Lung (tissue), 11 donors: ENCODE measurements at regions not wholly inside any gene's neighbourhood (a gene's known extent, or its start where the extent isn't known, plus 50 kb on each side); places are given as distances from the start of the nearest gene placed in this dataset.

ENCODE experiments used
- ATAC-seq: fragments of 200-7000 bp; cut with Tn5 transposase; one replicate; pipeline ENCODE4 v1.9.1; 2020; ENCODE audit warnings: moderate number of reproducible peaks; ENCODE audit not compliant: insufficient read depth, low FRiP score
- DNase-seq, 3 donors: peaks; one replicate each; pipeline ENCODE4 v3.0.0-alpha.2; 2013 to 2017
- H3K27ac ChIP-seq, 2 donors: one replicate each; pipeline ENCODE4 v1.5.1; 2013; ENCODE audit warnings: mild to moderate bottlenecking in 2 of 2, moderate library complexity in 2 of 2, control low read depth in 1 of 2, inconsistent platforms in 1 of 2, low read depth in 1 of 2, low read length in 1 of 2
- H3K27me3 ChIP-seq, 3 donors: one replicate each; pipeline ENCODE4 v1.5.1; 2013; ENCODE audit warnings: low read length in 2 of 3; ENCODE audit not compliant: control insufficient read depth in 3 of 3, insufficient read depth in 3 of 3
- H3K36me3 ChIP-seq, 4 donors: one replicate each; pipeline ENCODE4 v1.5.1; 2013; ENCODE audit warnings: low read length in 4 of 4, mild to moderate bottlenecking in 1 of 4, moderate library complexity in 1 of 4; ENCODE audit not compliant: control insufficient read depth in 4 of 4, insufficient read depth in 4 of 4
- H3K4me1 ChIP-seq, 5 donors: one replicate each; pipeline ENCODE4 v1.5.1; 2013; ENCODE audit warnings: low read length in 5 of 5, mild to moderate bottlenecking in 2 of 5, moderate library complexity in 1 of 5; ENCODE audit not compliant: control insufficient read depth in 5 of 5, insufficient read depth in 5 of 5
- H3K4me3 ChIP-seq: one replicate; pipeline ENCODE4 v1.5.1; 2013; ENCODE audit warnings: mild to moderate bottlenecking, control low read depth, moderate library complexity
- H3K9ac ChIP-seq, 2 donors: one replicate each; pipeline ENCODE4 v1.5.1; 2013; ENCODE audit warnings: low read length in 2 of 2, control low read depth in 1 of 2; ENCODE audit not compliant: insufficient read depth in 1 of 2
- H3K9me3 ChIP-seq, 4 donors: one replicate each; pipeline ENCODE4 v1.5.1; 2013; ENCODE audit warnings: low read length in 3 of 4, mild to moderate bottlenecking in 1 of 4, moderate library complexity in 1 of 4; ENCODE audit not compliant: control insufficient read depth in 4 of 4, insufficient read depth in 3 of 4
- CTCF ChIP-seq: IDR thresholded peaks from 2 replicates; pipeline ENCODE4 v1.5.1; 2012; ENCODE audit warnings: mild to moderate bottlenecking; ENCODE audit errors: control extremely low read depth, extremely low read depth
- WGBS, 2 donors: extraction: QIAGEN DNeasy Blood & Tissue Kit; methylation state at CpG; one replicate each; pipeline ENCODE4 v1.1.7; 2013; 5-methylcytosine and 5-hydroxymethylcytosine counted together
- donor health status: control.
- donor health status: control.
- donor health status: Bipolar disorder and iron deficiency.
- donor health status: healthy.
- donor health status: DM: yes; HTN: yes; CAD: no.

- no peaks in the 10 kb centered on the region for H3K27me3 ChIP-seq
- no peak overlapping the region for H3K27ac ChIP-seq
- TF ChIP-seq CTCF: no peak
- H3K4me3 ChIP-seq: no peak overlapping the region
- ATAC-seq (no peak), DNase-seq (no peak)
- H3K36me3 ChIP-seq: no peaks in the 10 kb centered on the region
- no peak overlapping the region for H3K9ac ChIP-seq
- 78 to 81% methylated on average over 15 of the region's 15 CpGs for WGBS, 2 donors
- no peaks in the 10 kb centered on the region for H3K9me3 ChIP-seq
- H3K4me1 ChIP-seq: peaks cover 0 to 7% (median 6%) of the 10 kb centered on the region in 5 donors
Measured at GRCh38 chr3:196141052-196141865, 59.4 kb upstream of the TFRC start.

- Histone ChIP-seq H3K9me3 (no peaks in the 10 kb centered on the region), H3K36me3 (no peaks in the 10 kb centered on the region), H3K27ac (no peak overlapping the region), H3K27me3 (no peaks in the 10 kb centered on the region), H3K9ac (no peak overlapping the region), H3K4me3 (no peak overlapping the region), H3K4me1 (peaks cover 0 to 9% (median 6%) of the 10 kb centered on the region in 5 donors)
- no peak for TF ChIP-seq CTCF
- no peak for DNase-seq
- no peak for ATAC-seq
- WGBS, 2 donors: 64 to 78% methylated on average over 12 of the region's 12 CpGs
Measured at GRCh38 chr3:196140224-196140623, 58.3 kb upstream of the TFRC start.

- DNase-seq (no peak), ATAC-seq (no peak)
- no peaks in the 10 kb centered on the region for H3K9me3 ChIP-seq
- H3K4me3 ChIP-seq: no peak overlapping the region
- H3K27me3 ChIP-seq: no peaks in the 10 kb centered on the region
- H3K36me3 ChIP-seq: no peaks in the 10 kb centered on the region
- peaks cover 0 to 9% (median 6%) of the 10 kb centered on the region in 5 donors for H3K4me1 ChIP-seq
- no peak overlapping the region for H3K9ac ChIP-seq
- H3K27ac ChIP-seq: no peak overlapping the region
- no peak for TF ChIP-seq CTCF
- 92 to 95% methylated on average over 7 of the region's 7 CpGs for WGBS, 2 donors
Measured at GRCh38 chr3:196139281-196139680, 57.4 kb upstream of the TFRC start.
